Activated gamma-delta T cell (primary cell): ENCODE measurements at regions not wholly inside any gene's neighbourhood (a gene's known extent, or its start where the extent isn't known, plus 50 kb on each side); places are given as distances from the start of the nearest gene placed in this dataset.

Experiments
- DNase-seq: peaks from one replicate; lab custom pipeline; 2025; lab: John Stamatoyannopoulos, UW

DNA sequence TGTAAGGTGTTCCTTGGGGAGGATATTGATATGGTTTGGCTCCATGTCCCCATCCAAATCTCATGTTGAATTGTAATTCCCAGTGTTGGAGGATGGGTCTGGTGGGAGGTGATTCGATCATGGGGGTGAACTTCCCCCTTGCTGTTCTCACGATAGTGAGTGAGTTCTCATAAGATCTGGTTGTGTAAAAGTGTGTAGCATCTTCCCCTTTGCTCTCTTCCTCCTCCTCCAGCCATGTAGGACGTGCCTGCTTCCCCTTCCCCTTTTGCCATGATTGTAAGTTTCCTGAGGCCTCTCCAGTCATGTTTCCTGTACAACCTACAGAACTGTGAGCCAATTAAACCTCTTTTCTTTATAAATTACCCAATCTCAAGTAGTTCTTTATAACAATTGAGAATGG lies 458.7 kb downstream of the LPIN1 start:
- no peak for DNase-seq

- no peak for DNase-seq
Measured at GRCh38 chr2:12207491-12207890, 461.1 kb downstream of the LPIN1 start.

GRCh38 chr2:12210016-12210933 lies 463.8 kb downstream of the LPIN1 start:
- no peak for DNase-seq

DNA sequence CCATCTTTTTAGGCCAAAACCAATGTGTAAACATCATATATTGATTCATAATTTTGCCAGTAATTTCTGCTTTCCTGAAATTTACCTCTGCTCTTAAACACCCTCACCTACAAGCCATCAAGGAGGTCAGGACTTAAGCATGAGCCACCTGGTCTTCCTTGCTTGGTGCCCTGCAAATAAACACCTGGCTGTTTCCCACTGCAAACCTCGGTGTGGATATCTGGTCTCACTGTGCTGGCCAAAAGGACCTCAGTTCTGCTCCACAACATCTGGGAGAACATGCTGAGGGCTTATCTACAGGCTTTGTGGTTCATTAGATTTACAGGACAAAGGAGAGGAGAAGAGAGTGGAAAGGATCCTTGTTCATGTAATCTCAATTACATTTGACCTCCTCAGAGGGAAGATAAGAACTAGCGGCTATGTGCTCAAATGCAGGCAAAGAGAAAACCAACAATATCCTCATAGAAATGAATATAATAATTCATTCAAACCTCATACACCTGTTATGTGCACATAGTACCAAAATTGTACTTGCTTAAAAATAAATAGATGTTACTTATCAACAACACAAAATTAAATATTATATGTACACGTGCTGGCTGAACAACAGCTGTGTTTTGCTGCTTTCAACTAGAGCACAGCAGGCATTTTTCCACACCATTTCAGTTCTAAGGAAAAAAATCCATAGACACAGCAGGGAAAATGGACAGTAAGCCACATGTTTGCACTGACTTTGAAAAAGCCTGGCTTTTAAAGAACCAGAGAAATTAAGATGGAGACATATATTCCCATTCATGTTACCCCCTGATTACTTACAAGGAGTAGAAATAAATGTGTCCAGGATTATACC lies 465.1 kb downstream of the LPIN1 start:
- DNase-seq: no peak

DNA sequence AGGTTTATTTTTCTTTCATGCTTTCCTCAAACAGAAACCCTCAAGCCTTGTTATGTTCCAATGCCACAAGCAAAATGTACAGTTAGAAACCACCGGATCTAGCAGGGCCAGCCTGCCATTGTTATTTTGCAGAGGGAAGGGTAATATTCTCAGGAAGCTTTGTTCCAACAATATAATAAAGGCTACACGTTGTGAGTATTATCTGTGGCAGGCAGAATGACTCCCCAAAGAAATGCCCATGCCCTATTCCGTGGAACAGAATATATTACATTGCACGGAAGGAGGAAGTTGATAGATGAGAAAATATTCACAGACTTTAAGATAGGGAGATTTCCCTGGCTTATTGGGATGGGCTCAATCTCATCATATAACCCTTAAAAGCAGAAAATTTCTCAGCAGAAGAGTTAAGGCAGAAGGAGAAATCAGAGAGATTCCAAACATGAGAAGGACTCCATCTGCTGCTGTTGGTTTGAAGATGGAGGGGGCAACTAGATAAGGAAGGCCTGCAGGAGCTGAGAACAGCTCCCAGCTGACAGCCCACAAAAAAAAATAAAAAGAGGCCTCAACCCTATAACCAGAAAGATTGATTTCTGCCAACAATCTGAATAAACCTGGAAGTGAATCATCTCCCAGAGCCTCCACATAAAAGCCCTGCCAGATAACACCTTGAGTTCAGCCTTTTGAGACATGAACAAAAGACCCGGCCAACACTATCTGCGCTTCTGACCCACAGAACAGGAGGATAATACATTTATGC lies 466.6 kb downstream of the LPIN1 start:
- no peak for DNase-seq

DNA sequence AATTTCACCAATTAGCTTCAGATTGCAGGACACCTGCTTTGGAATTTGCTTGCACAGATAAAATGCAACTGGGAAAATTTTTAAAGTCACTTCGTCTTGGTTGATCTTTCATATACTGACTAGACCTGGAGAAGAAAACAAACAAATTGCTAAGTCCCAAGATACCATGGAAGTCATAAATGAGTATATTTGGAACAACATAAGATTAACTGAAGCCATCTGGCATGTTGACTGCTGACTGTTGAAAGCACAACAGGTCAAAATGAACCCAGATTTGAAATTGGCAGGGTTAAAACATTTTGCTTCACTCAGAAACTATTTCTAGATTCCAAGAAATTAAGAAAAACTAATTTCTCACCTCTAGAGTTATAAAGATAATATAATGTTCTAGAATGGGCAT lies 470.7 kb downstream of the LPIN1 start:
- DNase-seq: no peak

- no peak for DNase-seq
Measured at GRCh38 chr2:12219761-12220160, 473.3 kb downstream of the LPIN1 start.

- no peak for DNase-seq
Measured at GRCh38 chr2:12221584-12221983, 475.2 kb downstream of the LPIN1 start.

DNA sequence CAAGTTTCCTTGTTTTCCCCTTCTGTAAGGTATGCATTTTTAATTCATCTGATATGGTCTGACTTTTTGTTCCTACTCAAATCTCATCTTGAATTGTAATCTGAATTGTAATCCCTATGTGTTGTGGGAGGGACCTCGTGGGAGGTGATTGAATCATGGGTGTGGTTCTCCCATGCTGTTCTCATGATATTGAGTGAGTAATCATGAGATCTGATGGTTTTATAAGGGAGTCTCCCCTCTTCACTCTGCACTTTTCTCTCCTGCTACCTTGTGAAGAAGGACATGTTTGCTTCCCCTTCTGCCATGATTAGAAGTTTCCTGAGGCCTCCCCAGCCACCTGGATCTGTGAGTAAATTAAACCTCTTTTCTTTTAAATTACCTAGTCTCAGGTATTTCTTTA lies 476.1 kb downstream of the LPIN1 start:
- no peak for DNase-seq

- DNase-seq: no peak
Measured at GRCh38 chr2:12223732-12224131, 477.3 kb downstream of the LPIN1 start.

- DNase-seq: no peak
Measured at GRCh38 chr2:12226653-12227052, 480.2 kb downstream of the LPIN1 start.

DNA sequence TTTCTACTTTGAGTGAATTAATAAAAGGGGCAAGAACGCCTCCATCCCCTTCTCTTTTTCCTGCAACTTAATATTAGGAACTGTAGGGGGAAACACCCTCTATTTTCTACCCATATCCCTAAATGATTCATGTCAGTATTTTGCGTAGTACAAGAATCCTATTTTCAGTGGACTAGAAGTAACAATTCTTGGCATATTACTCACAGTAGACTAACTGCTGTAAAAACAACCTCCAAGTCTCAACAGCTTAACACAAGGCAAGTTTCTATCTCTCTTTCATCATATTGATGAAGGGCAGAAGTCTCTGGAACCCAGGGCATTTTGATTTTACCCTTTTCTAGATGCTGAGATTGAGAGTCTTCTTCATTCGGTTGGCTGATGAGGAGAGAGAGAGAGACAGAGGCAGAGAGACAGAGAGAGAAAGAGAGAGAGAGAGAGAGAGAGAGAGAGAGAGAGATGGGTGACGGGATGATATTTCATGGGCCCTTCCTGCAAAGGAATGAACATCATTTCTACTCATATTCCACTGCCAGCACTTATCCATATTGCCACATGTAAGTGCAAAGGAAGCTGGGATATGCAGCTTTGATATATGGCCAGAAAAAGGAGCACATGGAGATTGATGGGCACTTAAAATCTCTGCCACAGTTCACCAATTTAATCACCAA lies 481.6 kb downstream of the LPIN1 start:
- no peak for DNase-seq

DNA sequence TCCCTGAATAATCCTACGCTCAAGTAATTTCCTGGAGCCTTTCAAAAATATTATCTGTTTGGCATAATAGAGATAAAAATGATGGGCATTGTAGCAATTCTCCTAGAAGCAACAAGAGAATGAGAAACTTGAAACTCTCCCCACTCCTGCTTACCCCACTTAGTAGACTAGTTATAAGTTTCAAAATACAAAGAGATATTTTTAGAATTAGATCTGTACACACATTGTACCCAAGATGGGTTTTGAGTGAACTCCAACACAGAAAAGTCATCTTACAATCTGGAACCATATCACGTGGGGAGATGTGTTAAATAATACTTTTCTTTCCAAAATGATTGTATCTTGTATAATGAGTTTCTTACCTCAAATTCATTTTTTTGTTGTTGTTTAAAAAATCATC lies 484.9 kb downstream of the LPIN1 start:
- no peak for DNase-seq

DNA sequence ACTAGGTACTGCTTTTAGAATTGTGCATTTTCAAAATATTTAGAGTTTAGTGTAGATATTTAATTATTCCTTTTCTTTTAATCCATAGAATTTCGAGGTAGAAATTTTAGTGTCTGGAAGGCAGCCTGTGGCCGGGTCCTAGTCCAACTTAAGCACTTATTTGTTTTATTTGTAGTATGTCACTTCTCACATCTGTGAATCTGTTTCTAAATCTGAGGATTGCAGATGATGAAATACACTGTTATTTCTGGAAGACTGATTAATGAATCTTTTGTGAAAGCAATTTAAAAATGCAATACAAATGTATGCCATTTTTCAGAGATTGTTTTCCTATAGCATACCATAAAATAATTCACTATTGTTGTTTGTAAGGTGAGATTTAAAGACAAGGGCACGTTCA lies 483.9 kb upstream of the TRIB2 start:
- no peak for DNase-seq

DNA sequence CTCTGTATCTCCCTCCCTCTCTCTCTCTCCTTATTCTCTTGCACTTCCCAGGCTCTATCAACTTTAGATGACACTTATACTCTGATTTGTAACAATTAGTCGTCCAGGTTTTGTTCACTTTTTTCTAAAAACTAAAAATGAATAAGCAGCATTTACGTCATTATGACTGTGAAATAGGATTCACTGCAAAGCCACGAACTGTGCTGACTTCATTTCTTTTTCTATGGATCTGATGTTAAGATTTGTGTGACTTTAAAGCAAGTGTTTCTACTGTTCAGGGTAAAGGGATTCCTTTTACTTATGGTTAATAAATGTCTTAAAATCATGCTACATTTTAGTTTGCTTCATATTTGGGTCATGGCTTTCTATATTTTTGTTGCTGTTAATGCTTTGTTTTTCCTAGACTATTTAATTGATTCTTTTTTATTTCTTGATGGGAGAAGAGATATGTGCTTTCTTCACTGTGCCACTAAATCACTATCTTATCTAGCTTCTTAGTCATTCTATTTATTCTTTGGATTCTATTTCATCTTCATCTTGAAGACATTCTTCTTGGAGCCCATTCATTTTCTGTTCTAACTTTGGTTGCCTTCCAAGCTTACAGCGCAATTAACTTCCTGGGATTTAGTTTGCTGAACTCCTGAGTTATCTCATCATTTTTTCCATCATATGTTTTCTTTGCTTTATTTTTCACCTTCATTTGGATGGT lies 480.4 kb upstream of the TRIB2 start:
- no peak for DNase-seq

DNA sequence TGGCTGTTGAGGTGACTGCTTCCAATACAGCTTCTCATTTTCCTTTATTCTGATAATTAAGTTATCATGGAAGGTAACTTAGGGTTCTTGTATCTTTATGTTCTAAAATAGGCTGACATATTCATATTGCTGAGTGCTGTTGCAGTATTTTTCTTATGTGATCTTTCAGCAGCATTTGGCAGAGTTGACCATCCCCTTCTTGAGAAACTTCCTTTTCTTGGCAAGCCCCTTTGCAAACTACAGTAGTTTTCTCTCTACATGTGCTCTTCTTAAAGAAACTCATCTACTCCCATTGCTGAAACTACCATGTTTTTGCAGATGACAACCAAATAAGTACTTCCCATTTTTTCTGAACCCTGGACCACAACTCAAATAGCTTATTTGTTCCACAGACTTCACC lies 476.5 kb upstream of the TRIB2 start:
- DNase-seq: no peak

DNA sequence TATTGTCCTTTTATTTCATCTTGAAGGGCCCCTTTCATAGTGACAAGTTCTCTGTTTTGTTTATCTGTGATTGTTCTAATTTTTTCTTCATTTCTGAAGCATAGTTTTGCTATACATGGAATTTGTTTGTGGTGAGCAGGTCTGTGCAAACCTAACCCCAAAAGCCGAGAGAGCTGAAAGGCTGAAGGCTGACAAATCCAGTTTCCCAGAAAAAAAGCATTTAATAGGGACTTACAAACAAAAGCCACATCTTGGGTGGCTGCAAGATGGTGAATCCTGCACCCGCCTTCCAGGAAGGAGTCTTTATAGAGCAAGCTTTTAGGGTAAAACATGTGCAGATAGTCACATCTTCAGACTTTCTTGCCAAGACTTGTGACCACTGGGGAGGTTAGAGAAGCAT lies 473.4 kb upstream of the TRIB2 start:
- no peak for DNase-seq

DNA sequence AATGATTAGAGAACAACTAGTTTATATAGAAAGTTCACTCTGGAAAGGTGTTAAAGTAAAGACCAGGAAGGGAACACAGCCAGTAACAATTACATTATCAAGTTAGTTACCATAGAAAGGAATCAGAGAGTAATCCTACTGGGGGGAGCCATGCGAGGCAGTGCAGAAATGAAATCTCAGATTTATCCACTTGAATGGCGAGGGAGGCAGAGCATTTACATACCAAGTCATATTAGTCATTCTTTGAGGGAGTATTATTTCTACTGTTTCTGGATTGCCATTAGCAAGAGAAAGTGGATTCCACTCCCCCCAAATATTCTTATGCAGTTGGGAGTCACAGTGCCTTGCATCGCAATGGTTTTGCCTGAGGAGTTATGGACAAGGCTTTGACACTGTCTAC lies 472.7 kb upstream of the TRIB2 start:
- DNase-seq: no peak

GRCh38 chr2:12251121-12251520 lies 465.6 kb upstream of the TRIB2 start:
- no peak for DNase-seq

DNA sequence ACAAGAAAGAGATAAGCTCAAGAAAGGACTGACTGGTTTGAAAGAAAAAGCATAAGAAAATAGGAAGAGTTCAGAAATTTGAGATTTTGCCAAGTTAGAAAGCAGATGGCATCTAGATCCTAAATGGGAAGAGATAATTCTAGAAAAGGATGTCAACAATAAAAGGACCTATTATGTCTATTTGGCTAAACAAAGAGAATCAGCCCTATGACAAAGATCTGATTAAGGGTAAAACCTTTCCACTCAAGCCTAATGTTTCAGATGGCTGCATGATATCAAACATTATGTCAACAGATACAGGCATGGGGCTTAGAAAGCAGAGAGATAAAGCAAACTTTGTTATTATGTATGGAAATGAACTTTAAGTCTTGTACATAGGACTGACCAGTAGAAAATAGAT lies 465.0 kb upstream of the TRIB2 start:
- DNase-seq: no peak

DNA sequence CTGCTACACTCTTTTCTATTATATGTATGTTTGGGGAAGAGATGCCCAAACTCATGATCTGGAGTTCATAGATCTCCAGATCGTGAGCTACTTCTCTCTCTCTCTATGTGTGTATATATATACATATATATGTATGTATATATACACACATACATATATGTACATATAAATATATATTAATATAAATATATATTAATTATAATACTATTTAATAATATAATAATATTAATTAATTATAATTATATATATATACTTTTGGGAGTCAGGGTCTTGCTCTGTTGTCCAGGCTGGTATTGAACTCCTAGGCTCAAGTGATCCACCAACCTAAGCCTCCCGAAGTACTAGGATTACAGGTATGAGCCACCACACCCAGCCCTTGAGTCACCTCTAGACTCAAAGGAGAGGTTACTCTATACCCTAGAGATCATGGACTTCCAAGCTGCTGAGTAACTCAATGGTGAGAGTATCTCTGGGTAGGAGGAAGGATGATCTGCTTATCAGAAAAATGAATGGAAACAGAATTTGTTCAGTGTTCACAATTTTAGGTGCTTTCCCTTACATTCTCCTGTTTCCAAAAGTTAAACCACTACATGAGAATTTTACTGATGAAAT lies 463.5 kb upstream of the TRIB2 start:
- DNase-seq: no peak
